H9 (cell line): ENCODE measurements at regions not wholly inside any gene's neighbourhood (a gene's known extent, or its start where the extent isn't known, plus 50 kb on each side); places are given as distances from the start of the nearest gene placed in this dataset.

Source experiments
- DNase-seq: peaks from one replicate; pipeline ENCODE4 v3.0.0-alpha.2; 2017
- H2AFZ ChIP-seq: one replicate; pipeline ENCODE4 v1.6.1; 2013; ENCODE audit warnings: mild to moderate bottlenecking, low read length, control low read depth, moderate library complexity
- H2AK5ac ChIP-seq: 2 replicates; pipeline ENCODE4 v1.6.1; 2013; ENCODE audit warnings: low read length, control low read depth, mixed read lengths; ENCODE audit not compliant: insufficient read length
- H2BK120ac ChIP-seq: one replicate; pipeline ENCODE4 v1.6.1; 2013; ENCODE audit warnings: low read depth, mild to moderate bottlenecking, low read length, control low read depth, inconsistent platforms; ENCODE audit not compliant: poor library complexity, severe bottlenecking
- H2BK12ac ChIP-seq: 2 replicates; pipeline ENCODE4 v1.6.1; 2013; ENCODE audit warnings: low read length, control low read depth, mixed read lengths, low read depth; ENCODE audit not compliant: insufficient read length
- H2BK15ac ChIP-seq: 2 replicates; pipeline ENCODE4 v1.6.1; 2013; ENCODE audit warnings: low read depth, low read length, control low read depth
- H2BK20ac ChIP-seq: one replicate; pipeline ENCODE4 v1.6.1; 2013; ENCODE audit warnings: low read depth, mild to moderate bottlenecking, low read length, control low read depth, inconsistent platforms; ENCODE audit not compliant: poor library complexity, severe bottlenecking
- H2BK5ac ChIP-seq: 2 replicates; pipeline ENCODE4 v1.6.1; 2013; ENCODE audit warnings: low read length, control low read depth, mixed read lengths; ENCODE audit not compliant: insufficient read length
- H3K14ac ChIP-seq: 2 replicates; pipeline ENCODE4 v1.6.1; 2013; ENCODE audit warnings: low read length, control low read depth; ENCODE audit not compliant: insufficient read depth
- H3K18ac ChIP-seq: 2 replicates; pipeline ENCODE4 v1.6.1; 2013; ENCODE audit warnings: low read depth, mild to moderate bottlenecking, mixed read lengths, low read length, control low read depth; ENCODE audit not compliant: insufficient read length
- H3K23ac ChIP-seq: 2 replicates; pipeline ENCODE4 v1.6.1; 2013; ENCODE audit warnings: low read length, control low read depth, mixed read lengths, low read depth; ENCODE audit not compliant: insufficient read length
- H3K23me2 ChIP-seq: 2 replicates; pipeline ENCODE4 v1.6.1; 2013; ENCODE audit warnings: low read depth, mild to moderate bottlenecking, mixed read lengths, low read length, control low read depth; ENCODE audit not compliant: insufficient read length, poor library complexity, severe bottlenecking
- H3K27ac ChIP-seq: 2 replicates; pipeline ENCODE4 v1.5.1; 2013; ENCODE audit warnings: low read length, control low read depth, mixed read lengths, low read depth; ENCODE audit not compliant: insufficient read length
- H3K27me3 ChIP-seq: 2 replicates; pipeline ENCODE4 v1.6.1; 2013; ENCODE audit warnings: low read length, control low read depth, inconsistent platforms; ENCODE audit not compliant: insufficient read depth
- H3K4ac ChIP-seq: 2 replicates; pipeline ENCODE4 v1.6.1; 2013; ENCODE audit warnings: low read depth, mild to moderate bottlenecking, control low read depth, inconsistent platforms, low read length, moderate library complexity
- H3K4me1 ChIP-seq: 2 replicates; pipeline ENCODE4 v1.6.1; 2013; ENCODE audit warnings: low read length, control low read depth, inconsistent platforms; ENCODE audit not compliant: insufficient read depth
- H3K4me2 ChIP-seq: 2 replicates; pipeline ENCODE4 v1.6.1; 2013; ENCODE audit warnings: low read length, control low read depth, mixed read lengths; ENCODE audit not compliant: insufficient read length, insufficient read depth
- H3K56ac ChIP-seq: 2 replicates; pipeline ENCODE4 v1.6.1; 2013; ENCODE audit warnings: low read depth, mild to moderate bottlenecking, mixed read lengths, low read length, control low read depth; ENCODE audit not compliant: insufficient read length
- H3K79me1 ChIP-seq: 2 replicates; pipeline ENCODE4 v1.6.1; 2013; ENCODE audit warnings: low read depth, mild to moderate bottlenecking, moderate library complexity, low read length, control low read depth, inconsistent platforms; ENCODE audit not compliant: insufficient read depth, poor library complexity, severe bottlenecking
- H3K79me2 ChIP-seq: 2 replicates; pipeline ENCODE4 v1.6.1; 2013; ENCODE audit warnings: low read length, control low read depth, inconsistent platforms; ENCODE audit not compliant: insufficient read depth
- H3K9ac ChIP-seq: 2 replicates; pipeline ENCODE4 v1.6.1; 2013; ENCODE audit warnings: low read length, control low read depth, mixed read lengths; ENCODE audit not compliant: insufficient read length; ENCODE audit errors: extremely low read depth
- H3K9me3 ChIP-seq: one replicate; pipeline ENCODE4 v1.6.1; 2013; ENCODE audit warnings: low read depth, low read length, inconsistent platforms; ENCODE audit not compliant: control insufficient read depth
- H3T11ph ChIP-seq: one replicate; pipeline ENCODE4 v1.6.1; 2013; ENCODE audit warnings: mild to moderate bottlenecking, low read length, control low read depth, inconsistent platforms
- H4K20me1 ChIP-seq: one replicate; pipeline ENCODE4 v1.6.1; 2013; ENCODE audit not compliant: control insufficient read depth, insufficient read length, insufficient read depth
- H4K5ac ChIP-seq: 2 replicates; pipeline ENCODE4 v1.6.1; 2013; ENCODE audit warnings: low read depth, mild to moderate bottlenecking, mixed read lengths, low read length, control low read depth; ENCODE audit not compliant: insufficient read length
- H4K8ac ChIP-seq: replicated peaks from 2 replicates; pipeline ENCODE4 v1.6.1; 2013; ENCODE audit warnings: low read length, control low read depth, mixed read lengths, low read depth; ENCODE audit not compliant: insufficient read length
- H4K91ac ChIP-seq: 2 replicates; pipeline ENCODE4 v1.6.1; 2013; ENCODE audit warnings: low read depth, mild to moderate bottlenecking, moderate library complexity, mixed read lengths, low read length, control low read depth; ENCODE audit not compliant: insufficient read length
- H3K27ac Mint-ChIP-seq, 3 experiments: 2 replicates in 2 of 3; 3 replicates in 1 of 3; pipeline ENCODE4 v1.8.0; 2020 to 2021; ENCODE audit warnings: mixed read lengths in 3 of 3, mild to moderate bottlenecking in 1 of 3, moderate library complexity in 1 of 3
- H3K27me3 Mint-ChIP-seq: 2 replicates; pipeline ENCODE4 v1.8.0; 2021; ENCODE audit warnings: low read depth, mild to moderate bottlenecking, moderate library complexity, mixed read lengths
- H3K36me3 Mint-ChIP-seq, 3 experiments: 2 replicates in 2 of 3; 3 replicates in 1 of 3; pipeline ENCODE4 v1.8.0; 2020 to 2021; ENCODE audit warnings: low read depth in 3 of 3, mixed read lengths in 3 of 3; ENCODE audit not compliant: insufficient read depth in 1 of 3
- H3K4me1 Mint-ChIP-seq, 2 experiments: 2 replicates each; pipeline ENCODE4 v1.8.0; 2020; ENCODE audit warnings: mixed read lengths in 2 of 2
- H3K4me3 Mint-ChIP-seq, 2 experiments: 2 replicates in 1 of 2; 3 replicates in 1 of 2; pipeline ENCODE4 v1.8.0; 2020 to 2021; ENCODE audit warnings: mild to moderate bottlenecking in 2 of 2, mixed read lengths in 2 of 2, moderate library complexity in 1 of 2
- H3K9me3 Mint-ChIP-seq, 2 experiments: 2 replicates in 1 of 2; 3 replicates in 1 of 2; pipeline ENCODE4 v1.8.0; 2020; ENCODE audit warnings: mild to moderate bottlenecking in 2 of 2, mixed read lengths in 2 of 2, moderate library complexity in 1 of 2
- WGBS: extraction: QIAGEN DNeasy Blood & Tissue Kit; methylation state at CpG from one replicate; pipeline ENCODE4 v1.1.7; 2013; ENCODE audit warnings: missing lambda C conversion rate, low lambda C conversion rate, mixed read lengths; ENCODE audit not compliant: insufficient read length; ENCODE audit errors: extremely low coverage; 5-methylcytosine and 5-hydroxymethylcytosine counted together
- TF ChIP-seq, protein P1 (sequence below): fragments of 200-600 bp; sonication (generic); conservative IDR thresholded peaks from 3 replicates; pipeline ENCODE4 v1.8.0; 2021; ENCODE audit warnings: antibody characterized with exemption, mild to moderate bottlenecking

DNA sequence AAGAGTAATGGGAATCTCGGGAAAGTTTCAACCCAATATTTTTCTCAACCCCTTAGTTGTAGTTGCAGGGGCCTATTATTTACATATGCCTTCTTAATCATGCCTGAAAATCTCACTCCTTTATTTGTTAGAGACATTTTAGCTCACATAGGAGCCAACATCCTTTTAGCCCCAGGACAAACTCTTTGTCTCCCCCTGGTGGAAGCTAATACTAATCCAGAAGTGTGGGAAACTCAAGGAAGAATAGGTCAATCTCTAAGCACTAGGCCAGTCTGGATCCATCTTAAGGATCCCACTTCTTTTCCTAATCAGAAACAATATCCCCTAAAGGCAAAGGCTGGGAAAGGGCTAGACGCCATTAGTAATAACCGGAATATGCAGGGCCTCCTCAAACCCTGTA lies 550.9 kb upstream of the PKDCC start:
- Histone ChIP-seq H2BK15ac (no peak overlapping the region), H2BK120ac (no peak overlapping the region), H3K4ac (no peak overlapping the region), H3K9ac (no peak overlapping the region), H3K4me2 (no peak overlapping the region), H3K23ac (no peak overlapping the region), H3K9me3 (peaks cover 58% of the 10 kb centered on the region), H2AK5ac (no peak overlapping the region), H3K23me2 (no peaks in the 10 kb centered on the region), H3K79me1 (no peaks in the 10 kb centered on the region), H2AFZ (no peak overlapping the region), H3K18ac (no peak overlapping the region), H3K14ac (no peak overlapping the region), H3K56ac (no peak overlapping the region), H3K27me3 (no peaks in the 10 kb centered on the region), H3K79me2 (no peaks in the 10 kb centered on the region), H3K27ac (no peak overlapping the region), H4K91ac (no peak overlapping the region), H4K5ac (no peak overlapping the region), H3T11ph (no peak overlapping the region), H4K8ac (no peak overlapping the region), H4K20me1 (no peaks in the 10 kb centered on the region), H2BK12ac (no peak overlapping the region), H2BK5ac (no peak overlapping the region), H3K4me1 (no peaks in the 10 kb centered on the region), H2BK20ac (no peak overlapping the region)
- TF ChIP-seq, protein P1, sequence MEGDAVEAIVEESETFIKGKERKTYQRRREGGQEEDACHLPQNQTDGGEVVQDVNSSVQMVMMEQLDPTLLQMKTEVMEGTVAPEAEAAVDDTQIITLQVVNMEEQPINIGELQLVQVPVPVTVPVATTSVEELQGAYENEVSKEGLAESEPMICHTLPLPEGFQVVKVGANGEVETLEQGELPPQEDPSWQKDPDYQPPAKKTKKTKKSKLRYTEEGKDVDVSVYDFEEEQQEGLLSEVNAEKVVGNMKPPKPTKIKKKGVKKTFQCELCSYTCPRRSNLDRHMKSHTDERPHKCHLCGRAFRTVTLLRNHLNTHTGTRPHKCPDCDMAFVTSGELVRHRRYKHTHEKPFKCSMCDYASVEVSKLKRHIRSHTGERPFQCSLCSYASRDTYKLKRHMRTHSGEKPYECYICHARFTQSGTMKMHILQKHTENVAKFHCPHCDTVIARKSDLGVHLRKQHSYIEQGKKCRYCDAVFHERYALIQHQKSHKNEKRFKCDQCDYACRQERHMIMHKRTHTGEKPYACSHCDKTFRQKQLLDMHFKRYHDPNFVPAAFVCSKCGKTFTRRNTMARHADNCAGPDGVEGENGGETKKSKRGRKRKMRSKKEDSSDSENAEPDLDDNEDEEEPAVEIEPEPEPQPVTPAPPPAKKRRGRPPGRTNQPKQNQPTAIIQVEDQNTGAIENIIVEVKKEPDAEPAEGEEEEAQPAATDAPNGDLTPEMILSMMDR: peak; percentile 50; the same call in 2 of the 3 replicates
- Mint-ChIP-seq H3K4me3 (no peak overlapping the region), H3K4me1 (no peaks in the 10 kb centered on the region), H3K27me3 (no peaks in the 10 kb centered on the region; the same call in 1 of the 2 replicates), H3K27ac (no peak overlapping the region), H3K36me3 (peaks cover 28 to 60% (median 56%) of the 10 kb centered on the region in 3 experiments), H3K9me3 (peaks cover 80 to 81% of the 10 kb centered on the region in 2 experiments)
- no CpG with 5 or more reads among the region's 3 CpGs for WGBS
- no peak for DNase-seq
